ENCODE measurements at regions not wholly inside any gene's neighbourhood (a gene's known extent, or its start where the extent isn't known, plus 50 kb on each side); places are given as distances from the start of the nearest gene placed in this dataset.

GRCh38 chr2:64317707-64318475 lies 136.1 kb upstream of the LGALSL start:
- DNase-seq, result no peak

GRCh38 chr2:64318476-64318748 lies 135.6 kb upstream of the LGALSL start:
- no peak for DNase-seq

- no peak for DNase-seq
Observed at GRCh38 chr2:64319896-64320295, 134.1 kb upstream of the LGALSL start.

- no peak for DNase-seq
Observed at GRCh38 chr2:64322433-64322832, 131.5 kb upstream of the LGALSL start.

- no peak for DNase-seq
Observed at GRCh38 chr2:64323197-64323596, 130.8 kb upstream of the LGALSL start.

- DNase-seq, result no peak
Observed at GRCh38 chr2:64324746-64325410, 129.1 kb upstream of the LGALSL start.

GRCh38 chr2:64325477-64325851 lies 128.5 kb upstream of the LGALSL start:
- DNase-seq, result no peak

GRCh38 chr2:64325852-64326577 lies 127.9 kb upstream of the LGALSL start:
- no peak for DNase-seq

GRCh38 chr2:64326578-64327050 lies 127.3 kb upstream of the LGALSL start:
- no peak for DNase-seq

GRCh38 chr2:64327129-64327509 lies 126.8 kb upstream of the LGALSL start:
- no peak for DNase-seq

- peak; percentile 12 for DNase-seq
Observed at GRCh38 chr2:64327510-64328414, 126.2 kb upstream of the LGALSL start.

- DNase-seq, result no peak
Observed at GRCh38 chr2:64328415-64328722, 125.6 kb upstream of the LGALSL start.

GRCh38 chr2:64328756-64329155 lies 125.2 kb upstream of the LGALSL start:
- DNase-seq, result no peak

- no peak for DNase-seq
Observed at GRCh38 chr2:64329848-64330247, 124.1 kb upstream of the LGALSL start.

- DNase-seq, result peak; percentile 90
Observed at GRCh38 chr2:64330281-64331113, 123.5 kb upstream of the LGALSL start.

GRCh38 chr2:64331114-64331645 lies 122.8 kb upstream of the LGALSL start:
- no peak for DNase-seq

- no peak for DNase-seq
Observed at GRCh38 chr2:64331849-64332699, 121.9 kb upstream of the LGALSL start.

GRCh38 chr2:64336171-64336570 lies 117.8 kb upstream of the LGALSL start:
- DNase-seq, result no peak

GRCh38 chr2:64337314-64337713 lies 116.6 kb upstream of the LGALSL start:
- DNase-seq, result no peak

- DNase-seq, result no peak
Observed at GRCh38 chr2:64338108-64338507, 115.9 kb upstream of the LGALSL start.

Measured in skin of body (tissue), 1 donor.